Heart right ventricle (tissue), 16 donors: ENCODE measurements at regions not wholly inside any gene's neighbourhood (a gene's known extent, or its start where the extent isn't known, plus 50 kb on each side); places are given as distances from the start of the nearest gene placed in this dataset.

ENCODE experiments used
- ATAC-seq, 8 donors: fragments of 200-7000 bp; cut with Tn5 transposase; one replicate each; pipeline ENCODE4 v1.9.1; 2020; ENCODE audit warnings: mild to moderate bottlenecking in 8 of 8, moderate library complexity in 8 of 8, moderate number of reproducible peaks in 1 of 8
- DNase-seq, 2 donors: peaks; one replicate each; pipeline ENCODE4 v3.0.0-alpha.2; 2020
- H3K27ac ChIP-seq, 10 donors: fragments of 200-600 bp; sonication (generic) in 2 of 10; one replicate each; pipeline versions ENCODE4 v1.5.0 to v1.8.0; 2020 to 2022; ENCODE audit warnings: mild to moderate bottlenecking in 3 of 10
- H3K27me3 ChIP-seq, 7 donors: fragments of 200-600 bp; one replicate each; pipeline ENCODE4 v1.8.0; 2021 to 2022; ENCODE audit warnings: mild to moderate bottlenecking in 2 of 7
- H3K36me3 ChIP-seq, 9 donors: fragments of 200-600 bp; sonication (generic) in 1 of 9; one replicate each; pipeline versions ENCODE4 v1.5.0 to v1.8.0; 2020 to 2022; ENCODE audit warnings: mild to moderate bottlenecking in 2 of 9
- H3K4me1 ChIP-seq, 9 donors: fragments of 200-600 bp; sonication (generic) in 1 of 9; one replicate each; pipeline versions ENCODE4 v1.5.0 to v1.8.0; 2020 to 2022; ENCODE audit warnings: mild to moderate bottlenecking in 4 of 9
- H3K4me3 ChIP-seq, 10 donors: fragments of 200-600 bp; sonication (generic) in 2 of 10; one replicate each; pipeline versions ENCODE4 v1.5.0 to v1.8.0; 2020 to 2022; ENCODE audit warnings: mild to moderate bottlenecking in 7 of 10, moderate library complexity in 2 of 10
- H3K9me3 ChIP-seq, 11 donors: fragments of 200-600 bp in 10 of 11; sonication (generic) in 2 of 11; one replicate each; pipeline versions ENCODE4 v1.5.0 to v1.8.0; 2013 to 2022; ENCODE audit warnings: mild to moderate bottlenecking in 2 of 11, control low read depth in 1 of 11, moderate library complexity in 1 of 11
- WGBS, 2 donors: extraction: QIAGEN DNeasy Blood & Tissue Kit; methylation state at CpG; one replicate each; pipeline ENCODE4 v1.1.7; 2013; ENCODE audit warnings: inconsistent platforms in 1 of 2; 5-methylcytosine and 5-hydroxymethylcytosine counted together
- intact Hi-C, 10 donors: fragments of 100-400 bp; cut with DNase I; formaldehyde crosslinking; loops; one replicate each; pipeline versions ENCODE4 v1.11.1 to v1.14.2; 2022
- TF ChIP-seq, protein P1 (sequence below), 9 donors: fragments of 200-600 bp; sonication (generic) in 2 of 9; IDR thresholded peaks; one replicate each; pipeline versions ENCODE4 v1.5.0 to v1.8.0; 2021 to 2022; ENCODE audit warnings: antibody characterized with exemption in 9 of 9, mild to moderate bottlenecking in 5 of 9, moderate library complexity in 1 of 9
- donor health status: Arrhythmogenic right ventricular cardiomyopathy.
- donor health status: ischemic (EF 13 %, LVEDD 7.1; RV severe dilation, severe dysfunction).
- donor health status: healthy with polysubstance abuse.
- donor health status: DM: no; HTN: yes; CAD: no.
- donor health status: DM: no; HTN: no; CAD: no.
- donor health status: ischemic (EF 25% LVEDD 6.9; RV normal size, moderate dysfunction).
- donor health status: ischemic (EF 25% LVEDD 5.7; RV mildly dilated, moderate dysfunction).
- donor health status: healthy.
- donor health status: DM: yes; HTN: yes; CAD: no.
- donor health status: Ischemic cardiomyopathy.
- donor health status: ischemic (EF 35%, LVEDD 5.7; RV mildly dilated, moderate dysfunction).
- donor health status: nonischemic (EF 11% LVEDD 7.7; RV severe dilation, severe dysfunction).
- donor health status: DM: yes; HTN: yes; CAD: no.
- donor health status: PGD.
- donor health status: ischemic (EF 29% LVEDD 5.4; RV normal size, mild dysfunction).
- donor health status: nonischemic (EF 23%, LVEDD 6.1; RV moderate dilation, normal function).

DNA sequence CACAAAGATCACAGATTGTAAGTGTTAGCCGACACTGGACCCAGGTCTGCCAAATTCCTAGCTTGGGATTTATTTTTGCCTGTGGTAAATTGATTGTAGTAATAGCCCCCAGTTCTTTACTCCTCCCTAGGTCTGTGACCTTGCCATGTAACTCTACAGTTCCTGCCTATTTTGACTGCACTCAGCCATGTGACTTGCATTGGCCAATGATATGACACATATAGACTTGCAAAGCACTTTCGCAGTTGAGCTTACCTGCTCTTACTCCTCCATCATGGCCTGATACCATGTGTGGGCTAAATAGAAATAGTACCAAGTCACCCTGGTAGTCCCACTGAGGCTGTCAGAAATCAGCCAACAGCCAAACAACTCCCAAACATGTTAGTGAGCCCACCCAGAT, 240.3 kb downstream of the DUSP6 start:
- intact Hi-C loops = no loop called here
- peaks cover 0 to 8% (median 0%) of the 10 kb centered on the region in 11 donors for H3K9me3 ChIP-seq
- no peaks in the 10 kb centered on the region for H3K36me3 ChIP-seq
- no peaks in the 10 kb centered on the region for H3K27me3 ChIP-seq
- ATAC-seq (no peak), DNase-seq (no peak)
- TF ChIP-seq, protein P1, sequence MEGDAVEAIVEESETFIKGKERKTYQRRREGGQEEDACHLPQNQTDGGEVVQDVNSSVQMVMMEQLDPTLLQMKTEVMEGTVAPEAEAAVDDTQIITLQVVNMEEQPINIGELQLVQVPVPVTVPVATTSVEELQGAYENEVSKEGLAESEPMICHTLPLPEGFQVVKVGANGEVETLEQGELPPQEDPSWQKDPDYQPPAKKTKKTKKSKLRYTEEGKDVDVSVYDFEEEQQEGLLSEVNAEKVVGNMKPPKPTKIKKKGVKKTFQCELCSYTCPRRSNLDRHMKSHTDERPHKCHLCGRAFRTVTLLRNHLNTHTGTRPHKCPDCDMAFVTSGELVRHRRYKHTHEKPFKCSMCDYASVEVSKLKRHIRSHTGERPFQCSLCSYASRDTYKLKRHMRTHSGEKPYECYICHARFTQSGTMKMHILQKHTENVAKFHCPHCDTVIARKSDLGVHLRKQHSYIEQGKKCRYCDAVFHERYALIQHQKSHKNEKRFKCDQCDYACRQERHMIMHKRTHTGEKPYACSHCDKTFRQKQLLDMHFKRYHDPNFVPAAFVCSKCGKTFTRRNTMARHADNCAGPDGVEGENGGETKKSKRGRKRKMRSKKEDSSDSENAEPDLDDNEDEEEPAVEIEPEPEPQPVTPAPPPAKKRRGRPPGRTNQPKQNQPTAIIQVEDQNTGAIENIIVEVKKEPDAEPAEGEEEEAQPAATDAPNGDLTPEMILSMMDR (IDR thresholded peaks at IDR 0.05) = no peak
- WGBS, 2 donors = 94 to 97% methylated on average over 2 of the region's 2 CpGs
- no peak overlapping the region for H3K27ac ChIP-seq
- H3K4me3 ChIP-seq = no peak overlapping the region
- H3K4me1 ChIP-seq = no peaks in the 10 kb centered on the region

DNA sequence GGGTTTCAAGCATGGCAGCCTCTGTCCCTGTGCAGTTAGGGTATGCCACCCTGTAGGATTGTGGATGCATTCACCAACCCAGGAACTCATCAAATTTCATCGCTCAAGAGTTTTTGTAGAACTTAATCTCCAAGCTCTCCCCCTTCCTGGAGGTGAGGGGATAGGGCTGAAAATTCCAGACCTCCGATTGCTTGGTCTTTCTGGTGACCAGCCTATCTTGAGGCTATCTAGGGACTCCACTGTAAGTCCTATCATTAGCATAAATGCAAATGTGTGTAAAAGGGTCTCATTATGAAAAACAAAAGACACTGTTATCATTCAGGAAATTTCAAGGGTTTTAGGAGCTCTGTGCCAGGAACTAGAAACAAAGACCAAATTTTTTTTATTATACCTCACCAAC, 244.0 kb downstream of the DUSP6 start:
- H3K27me3 ChIP-seq = no peaks in the 10 kb centered on the region
- H3K9me3 ChIP-seq = no peaks in the 10 kb centered on the region
- TF ChIP-seq, protein P1 (IDR thresholded peaks at IDR 0.05) = no peak
- intact Hi-C loops = no loop called here
- H3K27ac ChIP-seq = no peak overlapping the region
- 93 to 100% methylated on average over 2 of the region's 2 CpGs for WGBS, 2 donors
- no peak for ATAC-seq
- H3K4me3 ChIP-seq = no peak overlapping the region
- DNase-seq = no peak
- no peaks in the 10 kb centered on the region for H3K36me3 ChIP-seq
- peaks cover 0 to 9% (median 0%) of the 10 kb centered on the region in 9 donors for H3K4me1 ChIP-seq

DNA sequence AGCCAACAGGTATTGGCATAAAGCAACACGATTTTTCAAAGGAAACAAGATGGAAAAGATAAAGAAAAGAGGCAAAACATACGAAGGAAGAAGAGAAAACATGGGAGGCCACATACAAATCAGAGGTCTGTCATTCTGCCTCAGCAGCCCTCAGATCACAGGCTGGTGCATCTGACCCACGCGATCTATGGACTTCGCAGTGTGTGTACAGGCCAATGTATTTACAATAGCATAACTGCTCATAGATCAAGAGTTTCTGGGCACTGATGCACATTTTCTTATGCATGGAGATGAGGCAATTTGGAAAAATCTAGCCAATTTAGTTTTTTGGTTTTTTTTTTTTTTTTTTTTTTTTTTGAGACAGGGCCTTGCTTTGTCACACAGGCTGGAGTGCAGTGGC, 245.4 kb downstream of the DUSP6 start:
- DNase-seq (no peak), ATAC-seq (no peak)
- H3K27ac ChIP-seq = no peak overlapping the region
- intact Hi-C loops = no loop called here
- H3K27me3 ChIP-seq = no peaks in the 10 kb centered on the region
- H3K4me1 ChIP-seq = peaks cover 0 to 9% (median 0%) of the 10 kb centered on the region in 9 donors
- no peaks in the 10 kb centered on the region for H3K36me3 ChIP-seq
- no peaks in the 10 kb centered on the region for H3K9me3 ChIP-seq
- WGBS, 2 donors = 85 to 90% methylated on average over 5 of the region's 5 CpGs
- no peak overlapping the region for H3K4me3 ChIP-seq
- TF ChIP-seq, protein P1 (IDR thresholded peaks at IDR 0.05) = no peak

DNA sequence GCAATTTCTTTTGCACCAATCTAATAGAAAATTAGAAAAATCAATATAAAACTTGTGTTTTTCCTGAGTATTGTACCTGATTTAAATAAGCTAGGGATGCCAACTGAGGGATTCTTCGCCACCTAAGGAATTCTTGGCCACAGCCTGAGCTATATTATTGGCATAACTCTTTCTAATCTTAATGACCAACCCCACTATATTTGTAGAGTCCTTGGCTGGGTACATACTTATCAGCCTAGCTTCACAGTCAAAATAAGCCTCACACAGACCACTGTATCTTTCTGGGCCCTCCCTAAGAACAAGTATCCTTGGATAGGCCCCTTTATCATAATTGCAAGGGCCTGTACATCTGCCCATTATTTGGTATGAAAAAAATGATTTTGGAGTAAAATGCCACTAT, 247.1 kb downstream of the DUSP6 start:
- Histone ChIP-seq H3K27me3 (no peaks in the 10 kb centered on the region), H3K27ac (no peak overlapping the region), H3K9me3 (no peaks in the 10 kb centered on the region), H3K4me3 (no peak overlapping the region), H3K4me1 (peaks cover 0 to 12% (median 0%) of the 10 kb centered on the region in 9 donors), H3K36me3 (no peaks in the 10 kb centered on the region)
- TF ChIP-seq, protein P1 (IDR thresholded peaks at IDR 0.05) = no peak
- DNase-seq (no peak), ATAC-seq (peak in 2 of 8 donors; percentile 35 to 53)
- 68 to 72% methylated on average over 1 of the region's 1 CpG for WGBS, 2 donors
- intact Hi-C loops = no loop called here
